ENCODE measurements at regions not wholly inside any gene's neighbourhood (a gene's known extent, or its start where the extent isn't known, plus 50 kb on each side); places are given as distances from the start of the nearest gene placed in this dataset.

- DNase-seq: no peak
Observed at GRCh38 chr4:19776021-19776459, 475.7 kb upstream of the SLIT2 start.

GRCh38 chr4:19774690-19775256, 476.9 kb upstream of the SLIT2 start:
- DNase-seq: no peak

- no peak for DNase-seq
Observed at GRCh38 chr4:19772581-19772980, 479.1 kb upstream of the SLIT2 start.

GRCh38 chr4:19756661-19757060, 495.0 kb upstream of the SLIT2 start:
- DNase-seq: no peak

GRCh38 chr4:19752599-19752998, 499.1 kb upstream of the SLIT2 start:
- DNase-seq: no peak

GRCh38 chr4:19748519-19749479, 502.9 kb upstream of the SLIT2 start:
- DNase-seq: no peak

GRCh38 chr4:19746377-19746776, 505.3 kb upstream of the SLIT2 start:
- DNase-seq: no peak

- DNase-seq: no peak
Observed at GRCh38 chr4:19743115-19743638, 508.5 kb upstream of the SLIT2 start.

GRCh38 chr4:19739101-19739651, 512.5 kb upstream of the SLIT2 start:
- DNase-seq: peak in 1 of 4 experiments; percentile 5

- DNase-seq: no peak
Observed at GRCh38 chr4:19736968-19737756, 514.5 kb upstream of the SLIT2 start.

GRCh38 chr4:19735012-19735411, 516.7 kb upstream of the SLIT2 start:
- no peak for DNase-seq

GRCh38 chr4:19729886-19730651, 521.6 kb upstream of the SLIT2 start:
- DNase-seq: peak in 2 of 4 experiments; percentile 1 to 2

- no peak for DNase-seq
Observed at GRCh38 chr4:19728773-19729172, 522.9 kb upstream of the SLIT2 start.

- no peak for DNase-seq
Observed at GRCh38 chr4:19727141-19727540, 524.6 kb upstream of the SLIT2 start.

GRCh38 chr4:19725130-19725529, 526.6 kb upstream of the SLIT2 start:
- no peak for DNase-seq

- no peak for DNase-seq
Observed at GRCh38 chr4:19722404-19722803, 529.3 kb upstream of the SLIT2 start.

- no peak for DNase-seq
Observed at GRCh38 chr4:19721587-19721986, 530.1 kb upstream of the SLIT2 start.

- no peak for DNase-seq
Observed at GRCh38 chr4:19720610-19721009, 531.1 kb upstream of the SLIT2 start.

GRCh38 chr4:19720190-19720589, 531.5 kb upstream of the SLIT2 start:
- DNase-seq: no peak

GRCh38 chr4:19711871-19712270, 539.8 kb upstream of the SLIT2 start:
- DNase-seq: no peak

GRCh38 chr4:19707876-19708275, 543.8 kb upstream of the SLIT2 start:
- DNase-seq: no peak

- DNase-seq: no peak
Observed at GRCh38 chr4:19703391-19703790, 548.3 kb upstream of the SLIT2 start.

Data from suppressor macrophage (primary cell).